ENCODE measurements at regions not wholly inside any gene's neighbourhood (a gene's known extent, or its start where the extent isn't known, plus 50 kb on each side); places are given as distances from the start of the nearest gene placed in this dataset.
"Not testable (repeated sequence)": the region's sequence is repeated elsewhere in the genome, so short reads cannot be mapped to it uniquely, and the experiment has no call there.

- DNase-seq (no peak), ATAC-seq (ENCODE audit: low FRiP score in 2 of 2) (no peak)
- Histone ChIP-seq H3K4me3 (no peak overlapping the region), H3K4me1 (no peaks in the 10 kb centered on the region), H3K36me3 (no peaks in the 10 kb centered on the region), H3K9me3 (no peaks in the 10 kb centered on the region), H3K27ac (no peak overlapping the region), H3K27me3 (no peaks in the 10 kb centered on the region)
- 87 to 91% methylated on average over 4 of the region's 4 CpGs for WGBS, 2 donors
- TF ChIP-seq POLR2A (IDR thresholded peaks at IDR 0.05) (no peak), EP300 (IDR thresholded peaks at IDR 0.05) (no peak), CTCF (IDR thresholded peaks at IDR 0.05) (no peak), POLR2AphosphoS5 (IDR thresholded peaks at IDR 0.05) (no peak)
Observed at GRCh38 chr2:223185638-223186037, 133.6 kb downstream of the KCNE4 start.

- Histone ChIP-seq H3K4me1 (no peaks in the 10 kb centered on the region), H3K4me3 (no peak overlapping the region), H3K36me3 (no peaks in the 10 kb centered on the region), H3K27ac (no peak overlapping the region), H3K9me3 (no peaks in the 10 kb centered on the region), H3K27me3 (no peaks in the 10 kb centered on the region)
- DNase-seq (no peak), ATAC-seq (ENCODE audit: low FRiP score in 2 of 2) (no peak)
- TF ChIP-seq EP300 (IDR thresholded peaks at IDR 0.05) = no peak
- TF ChIP-seq POLR2A (IDR thresholded peaks at IDR 0.05) = no peak
- no peak for TF ChIP-seq POLR2AphosphoS5 (IDR thresholded peaks at IDR 0.05)
- WGBS, 2 donors = 86 to 87% methylated on average over 3 of the region's 3 CpGs
Observed at GRCh38 chr2:223187256-223187655, 135.3 kb downstream of the KCNE4 start.

- not testable (repeated sequence) for H3K4me3 ChIP-seq; H3K27ac ChIP-seq; H3K4me1 ChIP-seq; ATAC-seq (ENCODE audit: low FRiP score in 2 of 2); DNase-seq; H3K9me3 ChIP-seq; H3K36me3 ChIP-seq; H3K27me3 ChIP-seq
- WGBS, 2 donors = 43 to 45% methylated on average over 10 of the region's 10 CpGs
Observed at GRCh38 chr2:223190561-223191206, 138.7 kb downstream of the KCNE4 start.

- no peaks in the 10 kb centered on the region for H3K4me1 ChIP-seq
- 73 to 78% methylated on average over 4 to 5 of the region's 5 CpGs for WGBS, 2 donors
- H3K4me3 ChIP-seq = no peak overlapping the region
- TF ChIP-seq CTCF (IDR thresholded peaks at IDR 0.05) (no peak), EP300 (IDR thresholded peaks at IDR 0.05) (no peak), POLR2AphosphoS5 (IDR thresholded peaks at IDR 0.05) (no peak), POLR2A (IDR thresholded peaks at IDR 0.05) (no peak)
- no peaks in the 10 kb centered on the region for H3K36me3 ChIP-seq
- no peaks in the 10 kb centered on the region for H3K27me3 ChIP-seq
- ATAC-seq (ENCODE audit: low FRiP score in 2 of 2) (no peak), DNase-seq (no peak)
- no peaks in the 10 kb centered on the region for H3K9me3 ChIP-seq
- no peak overlapping the region for H3K27ac ChIP-seq
Observed at GRCh38 chr2:223196331-223196730, 144.3 kb downstream of the KCNE4 start.

- Histone ChIP-seq H3K27ac (no peak overlapping the region), H3K9me3 (no peaks in the 10 kb centered on the region), H3K4me3 (no peak overlapping the region), H3K4me1 (no peaks in the 10 kb centered on the region), H3K36me3 (no peaks in the 10 kb centered on the region), H3K27me3 (no peaks in the 10 kb centered on the region)
- WGBS, 2 donors = 84 to 90% methylated on average over 2 of the region's 2 CpGs
- DNase-seq (no peak), ATAC-seq (ENCODE audit: low FRiP score in 2 of 2) (no peak)
- TF ChIP-seq CTCF (IDR thresholded peaks at IDR 0.05) = no peak
- TF ChIP-seq EP300 (IDR thresholded peaks at IDR 0.05) = no peak
- no peak for TF ChIP-seq POLR2AphosphoS5 (IDR thresholded peaks at IDR 0.05)
- TF ChIP-seq POLR2A (IDR thresholded peaks at IDR 0.05) = no peak
Observed at GRCh38 chr2:223197046-223197445, 145.1 kb downstream of the KCNE4 start.
